ENCODE measurements at regions not wholly inside any gene's neighbourhood (a gene's known extent, or its start where the extent isn't known, plus 50 kb on each side); places are given as distances from the start of the nearest gene placed in this dataset.

GRCh38 chr2:84040281-84040680, 418.8 kb downstream of the SUCLG1 start:
- TF ChIP-seq CTCF (IDR thresholded peaks at IDR 0.05) (no peak), POLR2A (IDR thresholded peaks at IDR 0.05) (no peak)
